ENCODE measurements at regions not wholly inside any gene's neighbourhood (a gene's known extent, or its start where the extent isn't known, plus 50 kb on each side); places are given as distances from the start of the nearest gene placed in this dataset.

- no peak overlapping the region for H3K4me2 ChIP-seq
- H3K27ac ChIP-seq = no peak overlapping the region
- 0 out of 20 replicates have a peak, but pooled peaks cover 0 to 6% (median 0%) of the 10 kb centered on the region in 10 experiments for H3K4me1 ChIP-seq
- TF ChIP-seq Cebpa-rat (IDR thresholded peaks at IDR 0.05) = no peak
- H3K4me3 ChIP-seq = no peak overlapping the region
- H3K9me3 ChIP-seq (replicated peaks in 1 of 11) = no peaks in the 10 kb centered on the region
- no peaks in the 10 kb centered on the region for H4K20me1 ChIP-seq
- H3K9ac ChIP-seq = no peak overlapping the region
- H3K27me3 ChIP-seq = no peaks in the 10 kb centered on the region
- no peaks in the 10 kb centered on the region for H3K36me3 ChIP-seq
Measured at GRCh38 chr19:30095171-30095570, 153.1 kb downstream of the URI1 start.

- no peak for TF ChIP-seq Cebpa-rat (IDR thresholded peaks at IDR 0.05)
- Histone ChIP-seq H3K9ac (no peak overlapping the region), H3K27me3 (no peaks in the 10 kb centered on the region), H4K20me1 (no peaks in the 10 kb centered on the region), H3K27ac (no peak overlapping the region), H3K4me2 (no peak overlapping the region), H3K9me3 (replicated peaks in 1 of 11) (no peaks in the 10 kb centered on the region), H3K4me1 (no peaks in the 10 kb centered on the region), H3K36me3 (no peaks in the 10 kb centered on the region), H3K4me3 (no peak overlapping the region)
Measured at GRCh38 chr19:30096596-30097370, 154.7 kb downstream of the URI1 start.

GRCh38 chr19:30097746-30098280 is 155.8 kb downstream of the URI1 start:
- TF ChIP-seq Cebpa-rat (IDR thresholded peaks at IDR 0.05) = no peak
- no peaks in the 10 kb centered on the region for H3K9me3 ChIP-seq (replicated peaks in 1 of 11)
- no peaks in the 10 kb centered on the region for H3K4me1 ChIP-seq
- no peak overlapping the region for H3K4me2 ChIP-seq
- H3K36me3 ChIP-seq = no peaks in the 10 kb centered on the region
- H3K4me3 ChIP-seq = no peak overlapping the region
- no peak overlapping the region for H3K27ac ChIP-seq
- H3K9ac ChIP-seq = no peak overlapping the region
- H3K27me3 ChIP-seq = no peaks in the 10 kb centered on the region
- H4K20me1 ChIP-seq = no peaks in the 10 kb centered on the region

- Histone ChIP-seq H3K4me2 (no peak overlapping the region), H3K27me3 (no peaks in the 10 kb centered on the region), H3K9me3 (replicated peaks in 1 of 11) (no peaks in the 10 kb centered on the region), H3K36me3 (no peaks in the 10 kb centered on the region), H3K27ac (no peak overlapping the region), H4K20me1 (no peaks in the 10 kb centered on the region), H3K9ac (no peak overlapping the region), H3K4me3 (no peak overlapping the region), H3K4me1 (no peaks in the 10 kb centered on the region)
- no peak for TF ChIP-seq Cebpa-rat (IDR thresholded peaks at IDR 0.05)
Measured at GRCh38 chr19:30102239-30102638, 160.2 kb downstream of the URI1 start.

GRCh38 chr19:30102666-30103065 is 160.6 kb downstream of the URI1 start:
- Histone ChIP-seq H4K20me1 (no peaks in the 10 kb centered on the region), H3K4me3 (no peak overlapping the region), H3K4me2 (no peak overlapping the region), H3K9ac (no peak overlapping the region), H3K36me3 (no peaks in the 10 kb centered on the region), H3K9me3 (replicated peaks in 1 of 11) (no peaks in the 10 kb centered on the region), H3K27me3 (no peaks in the 10 kb centered on the region), H3K27ac (no peak overlapping the region), H3K4me1 (no peaks in the 10 kb centered on the region)
- no peak for TF ChIP-seq Cebpa-rat (IDR thresholded peaks at IDR 0.05)

- H3K4me3 ChIP-seq = no peak overlapping the region
- H3K27ac ChIP-seq = no peak overlapping the region
- no peaks in the 10 kb centered on the region for H3K27me3 ChIP-seq
- H3K9ac ChIP-seq = no peak overlapping the region
- H3K4me1 ChIP-seq = no peaks in the 10 kb centered on the region
- no peak for TF ChIP-seq Cebpa-rat (IDR thresholded peaks at IDR 0.05)
- no peaks in the 10 kb centered on the region for H4K20me1 ChIP-seq
- no peaks in the 10 kb centered on the region for H3K36me3 ChIP-seq
- no peak overlapping the region for H3K4me2 ChIP-seq
- H3K9me3 ChIP-seq (replicated peaks in 1 of 11) = no peaks in the 10 kb centered on the region
Measured at GRCh38 chr19:30103981-30104380, 161.9 kb downstream of the URI1 start.

GRCh38 chr19:30105316-30105715 is 163.3 kb downstream of the URI1 start:
- H3K27me3 ChIP-seq = no peaks in the 10 kb centered on the region
- no peak overlapping the region for H3K27ac ChIP-seq

GRCh38 chr19:30105727-30106126 is 163.7 kb downstream of the URI1 start:
- no peaks in the 10 kb centered on the region for H3K36me3 ChIP-seq
- H3K27me3 ChIP-seq = no peaks in the 10 kb centered on the region
- H3K4me2 ChIP-seq = no peak overlapping the region
- no peak overlapping the region for H3K27ac ChIP-seq
- no peaks in the 10 kb centered on the region for H3K4me1 ChIP-seq
- H3K9me3 ChIP-seq (replicated peaks in 1 of 11) = no peaks in the 10 kb centered on the region
- H4K20me1 ChIP-seq = no peaks in the 10 kb centered on the region
- no peak overlapping the region for H3K4me3 ChIP-seq
- TF ChIP-seq Cebpa-rat (IDR thresholded peaks at IDR 0.05) = no peak
- H3K9ac ChIP-seq = no peak overlapping the region

More at GRCh38 chr19:30105316-30105715, 163.3 kb downstream of the URI1 start:
- Histone ChIP-seq H3K9ac (no peak overlapping the region), H3K9me3 (replicated peaks in 1 of 11) (no peaks in the 10 kb centered on the region), H4K20me1 (no peaks in the 10 kb centered on the region), H3K4me2 (no peak overlapping the region), H3K4me3 (no peak overlapping the region), H3K36me3 (no peaks in the 10 kb centered on the region), H3K4me1 (no peaks in the 10 kb centered on the region)
- TF ChIP-seq Cebpa-rat (IDR thresholded peaks at IDR 0.05) = no peak

- H3K4me3 ChIP-seq = no peak overlapping the region
- no peaks in the 10 kb centered on the region for H3K9me3 ChIP-seq (replicated peaks in 1 of 11)
- no peak overlapping the region for H3K4me2 ChIP-seq
- no peak overlapping the region for H3K9ac ChIP-seq
- H3K27me3 ChIP-seq = no peaks in the 10 kb centered on the region
- H3K4me1 ChIP-seq = no peaks in the 10 kb centered on the region
- TF ChIP-seq Cebpa-rat (IDR thresholded peaks at IDR 0.05) = no peak
- no peaks in the 10 kb centered on the region for H3K36me3 ChIP-seq
- H3K27ac ChIP-seq = no peak overlapping the region
- no peaks in the 10 kb centered on the region for H4K20me1 ChIP-seq
Measured at GRCh38 chr19:30106417-30107095, 164.5 kb downstream of the URI1 start.

GRCh38 chr19:30107251-30107650 is 165.2 kb downstream of the URI1 start:
- Histone ChIP-seq H3K27me3 (no peaks in the 10 kb centered on the region), H3K36me3 (no peaks in the 10 kb centered on the region), H3K9ac (no peak overlapping the region), H3K27ac (no peak overlapping the region), H3K9me3 (replicated peaks in 1 of 11) (no peaks in the 10 kb centered on the region), H3K4me3 (no peak overlapping the region), H3K4me1 (no peaks in the 10 kb centered on the region), H3K4me2 (no peak overlapping the region), H4K20me1 (no peaks in the 10 kb centered on the region)
- no peak for TF ChIP-seq Cebpa-rat (IDR thresholded peaks at IDR 0.05)

Data from BLaER1 treated with 17β-estradiol and CSF1 and Interleukin-3, amounts not matched to agents 10 nM and 100 nM (cell line).